HCT116 (cell line): ENCODE measurements at regions not wholly inside any gene's neighbourhood (a gene's known extent, or its start where the extent isn't known, plus 50 kb on each side); places are given as distances from the start of the nearest gene placed in this dataset.

Source experiments
- ATAC-seq: fragments of 200-7000 bp; cut with Tn5 transposase; 2 replicates; pipeline ENCODE4 v1.9.1; 2020; ENCODE audit warnings: mild to moderate bottlenecking, moderate library complexity
- BruUV-seq: library from RNA; stranded (reverse); fragments of 400-500 nt; replicated peaks from 2 replicates; lab custom pipeline; 2021; lab: Mats Ljungman, UMichigan
- CTCF ChIA-PET: fragments of 300-600 bp; sonication (Branson Sonifier 250); formaldehyde crosslinking; loops from one replicate; lab custom pipeline; 2021; ENCODE audit warnings: antibody characterized with exemption; lab: Charles Lee
- POLR2A ChIA-PET: fragments of 300-600, 350-600 bp; sonication (Branson Sonifier 250); formaldehyde crosslinking; loops from one replicate; lab custom pipeline; 2021; ENCODE audit warnings: antibody characterized with exemption; lab: Charles Lee
- RAD21 ChIA-PET, 2 experiments: fragments of 300-600 bp; sonication (Branson Sonifier 250); formaldehyde crosslinking; loops; one replicate each; lab custom pipeline; 2023; ENCODE audit warnings: low total read pairs in 2 of 2; ENCODE audit not compliant: uncharacterized antibody in 2 of 2, unreplicated experiment in 2 of 2, low non-redundant PET in 1 of 2; lab: Charles Lee
- DNase-seq: peaks from one replicate; pipeline ENCODE4 v3.0.0-alpha.2; 2010; ENCODE audit warnings: low read depth, low spot score
- H2AFZ ChIP-seq: fragments of 200-600 bp; shearing (Covaris generic), sonication (generic); 2 replicates; pipeline ENCODE4 v1.6.1; 2017; ENCODE audit warnings: low read depth, mixed run types, mixed read lengths, antibody characterized with exemption, low read length; ENCODE audit not compliant: poor library complexity, severe bottlenecking
- H3K27ac ChIP-seq: 2 replicates; pipeline ENCODE4 v1.5.1; 2012; ENCODE audit warnings: low read depth, low read length
- H3K27me3 ChIP-seq: fragments of 200-600 bp; sonication (generic); 2 replicates; pipeline ENCODE4 v1.6.1; 2016; ENCODE audit warnings: mixed run types, low read length, mixed read lengths; ENCODE audit not compliant: insufficient read depth
- H3K36me3 ChIP-seq, 2 experiments: fragments of 200-500 bp in 1 of 2; fragments of 200-600 bp in 1 of 2; sonication (Bioruptor generic) in 1 of 2; sonication (generic) in 1 of 2; 2 replicates each; pipeline versions ENCODE4 v1.5.1 to v1.6.1; 2014 to 2016; ENCODE audit warnings: low read length in 2 of 2, inconsistent platforms in 1 of 2, mixed read lengths in 1 of 2, mixed run types in 1 of 2; ENCODE audit not compliant: insufficient read depth in 2 of 2, control insufficient read depth in 1 of 2
- H3K4me1 ChIP-seq, 2 experiments: fragments of 200-600 bp in 1 of 2; sonication (generic) in 1 of 2; 2 replicates each; pipeline versions ENCODE4 v1.5.1 to v1.6.1; 2012 to 2017; ENCODE audit warnings: low read length in 2 of 2, inconsistent platforms in 1 of 2, mild to moderate bottlenecking in 1 of 2, mixed read lengths in 1 of 2, mixed run types in 1 of 2, moderate library complexity in 1 of 2; ENCODE audit not compliant: insufficient read depth in 2 of 2, control insufficient read depth in 1 of 2
- H3K4me2 ChIP-seq: fragments of 200-600 bp; sonication (generic); 2 replicates; pipeline ENCODE4 v1.6.1; 2017; ENCODE audit warnings: mixed run types, low read length, mixed read lengths
- H3K4me3 ChIP-seq, 2 experiments: fragments of 200-600 bp in 1 of 2; sonication (generic) in 1 of 2; replicated peaks in 1 of 2; 2 replicates each; pipeline ENCODE4 v1.5.1; 2011 to 2016; ENCODE audit warnings: low read length in 2 of 2, control low read depth in 1 of 2, low read depth in 1 of 2, mild to moderate bottlenecking in 1 of 2, mixed read lengths in 1 of 2, mixed run types in 1 of 2
- H3K79me2 ChIP-seq: fragments of 200-600 bp; sonication (generic); 2 replicates; pipeline ENCODE4 v1.6.1; 2017; ENCODE audit warnings: mild to moderate bottlenecking, mixed run types, low read length, moderate library complexity, mixed read lengths; ENCODE audit not compliant: insufficient read depth
- H3K9ac ChIP-seq: fragments of 200-600 bp; sonication (generic); 2 replicates; pipeline ENCODE4 v1.6.1; 2016; ENCODE audit warnings: low read length, mixed read lengths
- H3K9me2 ChIP-seq: fragments of 200-600 bp; sonication (generic), shearing (Covaris generic); 2 replicates; pipeline ENCODE4 v1.6.1; 2017; ENCODE audit warnings: mixed run types, mild to moderate bottlenecking, moderate library complexity; ENCODE audit not compliant: insufficient read depth
- H3K9me3 ChIP-seq, 2 experiments: fragments of 200-500 bp in 1 of 2; fragments of 200-600 bp in 1 of 2; sonication (Bioruptor generic) in 1 of 2; sonication (generic) in 1 of 2; 2 replicates each; pipeline ENCODE4 v1.6.1; 2014 to 2017; ENCODE audit warnings: low read length in 2 of 2, mixed read lengths in 2 of 2, inconsistent platforms in 1 of 2, low read depth in 1 of 2, mild to moderate bottlenecking in 1 of 2, mixed run types in 1 of 2, moderate library complexity in 1 of 2; ENCODE audit not compliant: control insufficient read depth in 1 of 2, insufficient read depth in 1 of 2
- H4K20me1 ChIP-seq: fragments of 200-600 bp; sonication (generic), shearing (Covaris generic); 2 replicates; pipeline ENCODE4 v1.6.1; 2017; ENCODE audit warnings: mixed run types, mild to moderate bottlenecking, moderate library complexity; ENCODE audit not compliant: insufficient read depth
- CBX3 ChIP-seq: IDR thresholded peaks from 2 replicates; pipeline ENCODE4 v1.6.1; 2012; ENCODE audit warnings: low read depth
- EGR1 ChIP-seq: IDR thresholded peaks from 2 replicates; pipeline ENCODE4 v1.6.1; 2012; ENCODE audit warnings: low read depth
- MAX ChIP-seq: IDR thresholded peaks from 2 replicates; pipeline ENCODE4 v1.6.1; 2012
- POLR2A ChIP-seq: IDR thresholded peaks from 2 replicates; pipeline ENCODE4 v1.7.0; 2011; ENCODE audit warnings: borderline replicate concordance; ENCODE audit not compliant: insufficient read depth, insufficient read length; ENCODE audit errors: extremely low read depth
- POLR2AphosphoS5 ChIP-seq: IDR thresholded peaks from 2 replicates; pipeline ENCODE4 v1.6.1; 2011; ENCODE audit warnings: mild to moderate bottlenecking, low read depth, low read length, moderate library complexity
- REST ChIP-seq: IDR thresholded peaks from 2 replicates; pipeline ENCODE4 v1.6.1; 2012; ENCODE audit warnings: low read depth
- SP1 ChIP-seq: IDR thresholded peaks from 2 replicates; pipeline ENCODE4 v1.6.1; 2012; ENCODE audit warnings: low read depth
- TCF7L2 ChIP-seq: IDR thresholded peaks from 2 replicates; pipeline ENCODE4 v1.7.0; 2011; ENCODE audit warnings: borderline replicate concordance, inconsistent platforms; ENCODE audit not compliant: insufficient read depth, insufficient read length; ENCODE audit errors: extremely low read depth
- YY1 ChIP-seq: IDR thresholded peaks from 2 replicates; pipeline ENCODE4 v1.6.1; 2011; ENCODE audit warnings: low read length, low read depth, moderate library complexity, mild to moderate bottlenecking; ENCODE audit not compliant: insufficient replicate concordance; ENCODE audit errors: extremely low read depth
- ZBTB33 ChIP-seq: IDR thresholded peaks from 2 replicates; pipeline ENCODE4 v1.6.1; 2011; ENCODE audit warnings: mild to moderate bottlenecking, low read length, moderate library complexity; ENCODE audit not compliant: insufficient replicate concordance; ENCODE audit errors: extremely low read depth
- ZFX ChIP-seq: fragments of 450-650 bp; IDR thresholded peaks from 2 replicates; pipeline ENCODE4 v1.6.1; 2017
- intact Hi-C: fragments of 100-400 bp; cut with micrococcal nuclease; formaldehyde crosslinking; loops from 2 replicates; pipeline ENCODE4 v1.10.0; 2022

GRCh38 chr2:239724851-239725550, 300.1 kb downstream of the NDUFA10 start:
- TF ChIP-seq SP1 = no peak
- no peak for TF ChIP-seq REST
- TF ChIP-seq EGR1 = no peak
- TF ChIP-seq ZBTB33 = no peak
- no peak for TF ChIP-seq YY1
- TF ChIP-seq POLR2A = no peak
- no peak for TF ChIP-seq TCF7L2
- TF ChIP-seq MAX = no peak
- no peak for TF ChIP-seq ZFX
- no peak for TF ChIP-seq CBX3
- TF ChIP-seq POLR2AphosphoS5 = no peak
- TF ChIP-seq, all 23 proteins: peak for 0
- no peak for DNase-seq
- Histone ChIP-seq H3K4me2 (no peak overlapping the region), H3K4me1 (no peaks in the 10 kb centered on the region), H3K36me3 (no peaks in the 10 kb centered on the region), H3K27me3 (no peaks in the 10 kb centered on the region), H3K9me2 (no peaks in the 10 kb centered on the region), H2AFZ (no peak overlapping the region), H4K20me1 (no peaks in the 10 kb centered on the region), H3K79me2 (no peaks in the 10 kb centered on the region), H3K27ac (no peak overlapping the region), H3K9me3 (no peaks in the 10 kb centered on the region), H3K4me3 (no peak overlapping the region), H3K9ac (no peak overlapping the region)
- intact Hi-C loops = no loop called here
- no TSS peak for BruUV-seq
- ATAC-seq = no peak
- CTCF ChIA-PET = no interaction called here
- RAD21 ChIA-PET = no interaction called here
- POLR2A ChIA-PET = no interaction called here
